HG03342 (cell line): ENCODE measurements at regions not wholly inside any gene's neighbourhood (a gene's known extent, or its start where the extent isn't known, plus 50 kb on each side); places are given as distances from the start of the nearest gene placed in this dataset.

ENCODE experiments used
- ATAC-seq: cut with Tn5 transposase; IDR thresholded peaks from one replicate; pipeline ENCODE4 v1.9.1; 2021; ENCODE audit warnings: mild to moderate bottlenecking, moderate library complexity; ENCODE audit not compliant: unreplicated experiment

- ATAC-seq: no peak
These were observed 315.4 kb upstream of the JARID2 start for GRCh38 chr6:14930366-14930989.

DNA sequence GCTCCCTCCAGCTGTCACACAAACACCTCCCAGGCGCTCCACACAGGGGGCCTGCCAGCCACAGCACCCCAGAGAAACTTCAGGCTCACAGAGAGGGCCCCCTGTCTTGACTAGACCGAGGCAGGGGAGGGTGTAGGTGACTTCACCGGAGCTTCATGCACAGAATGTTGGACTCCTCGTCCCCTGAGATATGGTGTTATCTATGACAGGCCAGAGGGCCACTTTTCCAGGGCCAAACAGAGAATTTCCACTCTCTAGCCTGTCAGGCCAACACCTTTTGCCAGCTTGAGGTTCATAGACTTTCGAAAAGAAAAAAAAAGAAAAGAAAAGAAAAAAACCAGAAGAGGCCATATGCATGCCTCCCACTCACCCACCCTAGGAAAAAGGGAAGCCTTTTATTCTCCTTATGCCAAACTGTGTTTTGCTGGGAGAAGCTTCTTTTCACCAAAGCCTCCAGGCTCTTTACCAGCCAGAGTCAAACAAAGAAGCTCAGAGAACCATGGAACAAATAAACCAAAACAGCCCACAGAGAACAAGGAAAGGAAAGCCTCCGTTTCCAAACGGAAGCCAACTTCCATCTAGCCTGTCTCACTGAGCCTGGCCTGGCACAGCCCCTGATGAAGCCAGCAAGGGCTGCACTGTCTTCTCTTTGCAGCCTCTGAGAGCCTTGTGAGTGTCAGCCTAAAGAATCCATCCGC, 313.2 kb upstream of the JARID2 start:
- ATAC-seq: no peak

DNA sequence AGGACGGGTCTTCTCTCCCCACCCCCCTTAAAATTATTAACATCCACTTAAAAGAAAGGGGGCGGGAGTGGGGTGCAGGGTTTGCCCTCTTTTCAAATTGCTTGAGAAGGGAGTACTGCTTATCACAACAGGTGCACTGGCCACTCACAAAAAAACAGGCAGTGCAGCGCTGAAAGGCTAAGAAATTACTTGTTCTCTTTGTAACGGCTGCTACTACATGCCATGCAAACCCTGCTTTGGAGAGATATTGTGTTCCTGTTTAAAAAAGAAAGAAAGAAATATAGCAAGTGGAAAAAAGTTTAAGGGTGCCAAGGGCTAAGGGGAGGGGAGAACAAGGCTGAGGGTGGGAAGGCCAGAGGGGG, 312.7 kb upstream of the JARID2 start:
- ATAC-seq: no peak

DNA sequence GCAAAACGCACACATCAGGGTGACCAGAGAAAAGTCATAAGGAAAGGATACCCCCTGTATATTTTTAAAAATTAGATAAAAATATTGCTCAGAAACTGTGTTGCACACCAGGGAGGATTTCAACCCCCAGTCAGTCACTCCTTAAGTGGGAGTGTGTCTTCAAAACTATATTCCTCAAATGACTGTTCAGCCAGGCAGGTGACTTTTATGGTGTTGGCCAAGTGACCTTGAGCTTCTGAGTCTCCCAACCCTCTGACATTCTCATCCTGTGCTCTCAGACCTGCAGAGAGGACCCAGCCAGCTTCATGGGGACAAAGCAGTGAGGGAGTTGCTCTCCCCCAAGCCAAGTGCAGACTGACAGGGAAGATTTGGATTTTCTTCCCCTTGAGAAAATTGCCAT, 311.9 kb upstream of the JARID2 start:
- ATAC-seq: no peak

- ATAC-seq: no peak
These were observed 311.0 kb upstream of the JARID2 start for GRCh38 chr6:14934844-14935243.

DNA sequence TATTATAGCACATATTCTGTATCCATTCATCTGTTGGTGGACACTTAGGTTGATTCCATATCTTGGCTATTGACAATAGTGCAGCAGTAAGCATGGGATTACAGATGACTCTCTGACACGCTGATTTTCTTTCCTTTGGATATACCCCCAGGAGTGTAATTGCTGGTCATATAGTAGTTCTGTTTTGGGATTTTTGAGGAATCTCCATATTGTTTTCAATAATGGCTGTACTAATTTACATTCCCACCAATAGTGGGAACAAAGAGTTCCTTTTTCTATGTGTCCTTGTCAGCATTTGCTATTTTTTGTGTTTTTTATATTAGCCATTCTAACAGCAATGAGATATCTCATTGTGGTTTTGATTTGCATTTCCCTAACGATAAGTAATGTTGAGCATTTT, 309.0 kb upstream of the JARID2 start:
- ATAC-seq: no peak

- no peak for ATAC-seq
These were observed 302.8 kb upstream of the JARID2 start for GRCh38 chr6:14943116-14943515.

DNA sequence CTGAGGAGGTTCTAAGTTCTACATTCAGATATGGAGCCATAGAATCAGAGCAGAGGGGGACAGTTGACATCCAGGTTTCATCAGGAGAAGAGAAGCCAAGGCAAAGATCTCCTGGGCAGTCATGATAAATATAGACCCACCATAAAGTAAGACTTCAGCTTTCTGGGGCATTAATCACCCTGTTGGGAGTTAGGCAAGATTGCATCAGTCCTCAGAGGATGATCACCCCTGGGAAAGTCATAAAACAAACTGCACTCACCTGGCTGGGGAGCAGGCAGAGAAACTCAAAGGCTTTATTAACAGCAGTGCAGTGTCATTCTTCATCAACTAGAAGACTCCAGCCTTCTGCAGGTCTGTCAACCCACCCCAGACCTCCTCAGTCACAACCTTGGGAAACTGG, 301.3 kb upstream of the JARID2 start:
- no peak for ATAC-seq

- ATAC-seq: no peak
These were observed 300.2 kb upstream of the JARID2 start for GRCh38 chr6:14945461-14946185.

DNA sequence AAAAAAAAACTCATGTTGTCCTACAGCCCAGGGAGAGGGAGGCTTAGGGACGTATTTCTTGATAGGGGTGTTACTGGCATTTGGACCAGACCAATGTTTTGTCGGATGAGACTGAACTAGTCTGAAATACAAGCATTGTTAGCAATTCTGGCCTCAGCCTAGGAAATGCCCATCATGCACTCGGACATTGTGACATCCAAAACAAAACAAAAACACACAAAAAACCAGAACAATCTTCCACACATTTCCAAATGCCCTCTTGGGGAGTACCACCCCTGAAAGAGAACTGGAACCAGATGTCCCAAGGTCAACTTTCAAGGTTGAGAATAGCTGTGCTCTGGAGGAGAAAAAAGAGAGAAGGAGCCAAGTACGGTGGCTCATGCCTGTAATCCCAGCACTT, 299.1 kb upstream of the JARID2 start:
- ATAC-seq: no peak

- no peak for ATAC-seq
These were observed 297.2 kb upstream of the JARID2 start for GRCh38 chr6:14948586-14949245.

DNA sequence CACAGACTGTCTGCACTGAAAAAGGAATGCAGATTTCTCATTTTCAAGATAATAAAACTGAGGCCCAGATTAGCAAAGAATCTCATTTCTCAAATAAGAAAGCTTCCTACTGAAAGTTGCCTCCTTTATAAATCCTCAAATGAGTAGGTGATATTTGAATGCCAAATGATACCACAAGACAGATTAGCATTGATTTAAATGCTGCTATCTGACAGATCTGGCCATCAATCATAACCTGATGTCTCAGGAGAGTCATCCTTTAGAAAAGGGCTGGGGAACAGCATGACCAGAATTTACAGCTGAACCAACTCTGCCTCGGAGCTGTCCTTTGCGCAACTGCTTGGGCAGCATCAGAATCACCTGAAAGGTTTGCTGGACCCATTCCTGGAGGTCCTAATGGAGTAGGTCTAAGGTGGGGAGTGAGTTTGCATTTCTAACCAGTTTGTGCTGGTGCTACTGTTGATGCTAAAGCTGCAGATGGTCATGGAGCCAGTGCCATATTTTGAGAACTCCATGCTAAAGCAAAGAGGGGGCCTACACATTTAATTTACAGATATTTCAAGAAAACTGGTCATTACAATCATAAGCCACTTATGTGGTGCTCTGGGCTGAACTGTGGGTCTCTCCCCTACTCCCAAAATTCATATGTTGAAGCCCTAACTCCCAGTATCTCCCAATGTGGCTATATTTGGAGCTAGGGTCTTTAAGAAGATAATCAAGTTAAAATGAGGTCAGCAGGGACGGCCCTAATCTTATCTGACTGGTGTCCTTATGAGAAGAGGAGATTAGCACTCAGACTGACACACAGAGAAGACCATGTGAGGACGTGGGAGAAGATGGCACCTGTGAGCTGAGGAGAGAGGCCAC, 295.5 kb upstream of the JARID2 start:
- ATAC-seq: no peak

- no peak for ATAC-seq
These were observed 294.9 kb upstream of the JARID2 start for GRCh38 chr6:14950970-14951276.

DNA sequence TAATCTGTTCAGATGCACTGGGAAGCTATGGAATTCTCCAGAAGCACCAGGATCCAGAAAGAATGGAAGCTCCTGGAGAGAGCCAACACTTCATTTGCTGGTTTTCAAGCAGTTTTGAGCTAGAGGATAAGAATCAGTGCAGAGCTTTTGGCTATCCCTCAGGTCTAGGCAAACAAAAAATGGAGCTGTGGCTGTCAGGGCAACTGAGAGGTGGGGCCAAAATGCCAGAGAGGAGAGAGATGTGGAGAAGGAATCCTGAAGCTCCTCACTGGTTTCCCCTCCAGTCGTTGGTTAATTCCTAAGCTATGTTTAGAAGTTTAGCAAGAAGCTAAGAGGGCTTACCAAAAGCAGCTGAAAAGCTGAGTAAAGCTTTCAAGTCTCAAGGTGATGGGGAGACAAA, 294.2 kb upstream of the JARID2 start:
- no peak for ATAC-seq

DNA sequence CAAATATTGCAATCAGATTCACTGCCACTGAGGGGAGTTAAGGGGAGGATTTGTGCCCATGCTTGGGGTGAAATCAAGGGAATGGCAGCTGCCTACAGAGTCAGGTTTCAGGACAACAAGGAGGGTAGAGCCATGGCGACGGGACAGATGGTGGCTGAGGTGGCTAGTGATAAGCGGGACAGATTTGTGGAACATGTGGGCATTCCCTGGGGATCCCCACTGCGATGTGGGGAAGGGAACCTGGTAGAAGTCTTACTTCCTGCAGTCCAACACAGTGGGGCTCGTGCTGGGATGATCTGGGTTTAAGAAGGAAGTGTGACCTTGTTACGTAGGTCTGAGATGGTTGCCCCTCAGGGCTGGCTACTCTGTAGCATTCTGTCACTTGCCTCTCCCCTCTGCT, 292.0 kb upstream of the JARID2 start:
- ATAC-seq: no peak

DNA sequence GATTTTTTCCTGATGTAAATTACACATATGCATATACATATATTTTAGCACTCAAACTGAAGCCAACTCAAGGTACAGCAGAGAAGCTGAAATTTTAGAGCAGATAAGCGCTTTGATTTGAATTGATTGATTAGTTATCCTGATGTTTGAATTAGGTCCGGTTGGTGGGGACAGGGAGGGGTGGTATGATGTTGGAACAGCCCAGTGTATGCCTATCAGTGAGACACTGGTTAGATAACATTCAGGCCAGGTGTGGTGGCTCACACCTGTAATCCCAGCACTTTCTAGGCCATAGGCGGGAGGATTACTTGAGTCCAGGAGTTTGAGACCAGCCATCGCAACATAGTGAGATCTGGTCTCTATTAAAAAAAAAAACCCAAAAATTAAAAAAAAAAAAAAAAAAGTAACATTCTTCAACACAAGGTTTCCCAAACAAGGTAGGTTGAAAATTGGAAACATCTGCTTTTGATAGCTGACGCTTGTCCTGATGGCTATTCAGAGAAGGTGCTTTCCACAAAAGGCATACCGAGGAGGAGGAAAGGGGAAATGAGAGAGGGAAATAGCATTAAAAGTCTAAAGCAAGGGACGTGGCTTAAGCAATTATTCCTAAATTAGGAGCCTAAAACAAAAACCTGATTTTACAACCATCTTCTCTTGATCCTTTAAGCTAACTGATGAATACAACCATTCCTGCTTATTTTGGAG, 288.4 kb upstream of the JARID2 start:
- ATAC-seq: no peak

- ATAC-seq: no peak
These were observed 286.5 kb upstream of the JARID2 start for GRCh38 chr6:14959324-14959885.

GRCh38 chr6:14964556-14965270, 281.2 kb upstream of the JARID2 start:
- no peak for ATAC-seq

GRCh38 chr6:14965424-14966075, 280.3 kb upstream of the JARID2 start:
- no peak for ATAC-seq
